Breast epithelium (tissue), 3 donors: ENCODE measurements at regions not wholly inside any gene's neighbourhood (a gene's known extent, or its start where the extent isn't known, plus 50 kb on each side); places are given as distances from the start of the nearest gene placed in this dataset.

ENCODE experiments used
- POLR2A ChIP-seq: fragments of 450-650 bp; IDR thresholded peaks from one replicate; pipeline ENCODE4 v1.6.1; 2016; ENCODE audit warnings: antibody characterized with exemption, mild to moderate bottlenecking, moderate library complexity
- POLR2AphosphoS5 ChIP-seq, 3 donors: sonication (generic); formaldehyde crosslinking; IDR thresholded peaks; one replicate each; pipeline ENCODE4 v1.6.1; 2017; ENCODE audit warnings: antibody characterized with exemption in 3 of 3
- TF ChIP-seq, protein P1 (sequence below), 3 donors: fragments of 450-650 bp; IDR thresholded peaks; one replicate each; pipeline ENCODE4 v1.5.1; 2016 to 2017; ENCODE audit warnings: antibody characterized with exemption in 3 of 3, mild to moderate bottlenecking in 3 of 3, moderate library complexity in 3 of 3

DNA sequence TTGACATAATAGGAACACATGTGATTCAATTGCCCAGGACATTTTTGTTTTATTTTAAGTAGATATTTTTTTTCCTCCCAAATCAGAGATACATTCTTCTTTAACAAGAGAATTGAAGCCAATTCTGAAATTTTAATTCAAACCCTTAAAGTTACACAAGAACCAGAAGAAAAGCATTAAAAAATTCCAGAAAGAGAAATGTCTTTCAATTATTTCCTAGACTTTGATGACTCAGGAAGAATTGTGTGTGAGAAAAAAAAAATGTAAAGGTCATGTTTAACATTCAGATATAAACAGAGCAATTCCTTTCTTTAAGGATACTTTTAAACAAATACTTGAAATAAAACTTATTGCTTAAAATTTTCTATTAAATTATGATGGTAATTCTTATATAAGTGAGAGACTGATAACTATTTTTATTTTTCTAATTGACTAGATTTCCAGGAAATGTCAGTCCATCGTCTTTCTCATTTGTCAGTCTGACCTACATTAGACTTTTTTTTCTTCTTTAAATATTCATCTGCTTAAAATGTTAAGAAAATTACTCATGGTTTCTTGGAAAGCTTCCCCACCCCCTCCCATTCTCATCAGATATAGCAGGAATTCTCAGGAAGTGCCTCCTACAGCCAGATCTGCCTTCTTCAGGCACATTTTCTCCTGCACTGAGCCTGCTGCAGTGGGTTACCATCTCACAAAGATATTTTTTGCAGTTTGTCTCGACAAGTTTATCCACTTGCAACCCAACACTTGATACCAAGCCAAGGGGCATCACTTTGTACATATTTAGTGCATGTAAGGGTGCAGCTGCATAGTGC, 261.8 kb upstream of the CBLB start:
- TF ChIP-seq, protein P1, sequence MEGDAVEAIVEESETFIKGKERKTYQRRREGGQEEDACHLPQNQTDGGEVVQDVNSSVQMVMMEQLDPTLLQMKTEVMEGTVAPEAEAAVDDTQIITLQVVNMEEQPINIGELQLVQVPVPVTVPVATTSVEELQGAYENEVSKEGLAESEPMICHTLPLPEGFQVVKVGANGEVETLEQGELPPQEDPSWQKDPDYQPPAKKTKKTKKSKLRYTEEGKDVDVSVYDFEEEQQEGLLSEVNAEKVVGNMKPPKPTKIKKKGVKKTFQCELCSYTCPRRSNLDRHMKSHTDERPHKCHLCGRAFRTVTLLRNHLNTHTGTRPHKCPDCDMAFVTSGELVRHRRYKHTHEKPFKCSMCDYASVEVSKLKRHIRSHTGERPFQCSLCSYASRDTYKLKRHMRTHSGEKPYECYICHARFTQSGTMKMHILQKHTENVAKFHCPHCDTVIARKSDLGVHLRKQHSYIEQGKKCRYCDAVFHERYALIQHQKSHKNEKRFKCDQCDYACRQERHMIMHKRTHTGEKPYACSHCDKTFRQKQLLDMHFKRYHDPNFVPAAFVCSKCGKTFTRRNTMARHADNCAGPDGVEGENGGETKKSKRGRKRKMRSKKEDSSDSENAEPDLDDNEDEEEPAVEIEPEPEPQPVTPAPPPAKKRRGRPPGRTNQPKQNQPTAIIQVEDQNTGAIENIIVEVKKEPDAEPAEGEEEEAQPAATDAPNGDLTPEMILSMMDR (IDR thresholded peaks at IDR 0.05), result no peak
- TF ChIP-seq POLR2A (no peak), POLR2AphosphoS5 (IDR thresholded peaks at IDR 0.05) (no peak)
